Common myeloid progenitor, CD34-positive (primary cell): ENCODE measurements at regions not wholly inside any gene's neighbourhood (a gene's known extent, or its start where the extent isn't known, plus 50 kb on each side); places are given as distances from the start of the nearest gene placed in this dataset.

Experiments used
- CTCF ChIA-PET: fragments of 350-600 bp; sonication (Branson Sonifier 250); formaldehyde crosslinking; loops from one replicate; lab custom pipeline; 2021; ENCODE audit warnings: antibody characterized with exemption; lab: Charles Lee
- POLR2A ChIA-PET: fragments of 350-600 bp; sonication (Branson Sonifier 250); formaldehyde crosslinking; loops from one replicate; lab custom pipeline; 2021; ENCODE audit warnings: antibody characterized with exemption; lab: Charles Lee
- DNase-seq, 3 donors: peaks; one replicate each; pipeline versions ENCODE4 v3.0.0 to v3.0.0-alpha.2; 2013
- H3K27ac ChIP-seq, 2 experiments: 1 replicate in 1 of 2; 2 replicates in 1 of 2; pipeline ENCODE4 v1.7.0; 2013; ENCODE audit warnings: inconsistent platforms in 2 of 2, low read length in 2 of 2, mild to moderate bottlenecking in 2 of 2, low read depth in 1 of 2, moderate library complexity in 1 of 2; ENCODE audit not compliant: severe bottlenecking in 2 of 2, insufficient read depth in 1 of 2, poor library complexity in 1 of 2
- H3K27me3 ChIP-seq, 5 experiments: replicated peaks in 2 of 5; 1 replicate in 3 of 5; 2 replicates in 2 of 5; pipeline versions ENCODE4 v1.6.1 to v1.7.0; 2013; ENCODE audit warnings: low read length in 4 of 5, mild to moderate bottlenecking in 2 of 5, moderate library complexity in 2 of 5, inconsistent platforms in 1 of 5; ENCODE audit not compliant: insufficient read depth in 5 of 5, control insufficient read depth in 4 of 5
- H3K36me3 ChIP-seq, 4 experiments: 1 replicate in 2 of 4; 2 replicates in 2 of 4; pipeline versions ENCODE4 v1.6.1 to v1.7.0; 2013; ENCODE audit warnings: low read length in 3 of 4, control low read depth in 1 of 4, mild to moderate bottlenecking in 1 of 4; ENCODE audit not compliant: control insufficient read depth in 4 of 4, insufficient read depth in 4 of 4
- H3K4me1 ChIP-seq, 4 experiments: 1 replicate in 3 of 4; 2 replicates in 1 of 4; pipeline versions ENCODE4 v1.6.1 to v1.7.1; 2013; ENCODE audit warnings: low read length in 3 of 4, mild to moderate bottlenecking in 3 of 4, control low read depth in 1 of 4, inconsistent platforms in 1 of 4, moderate library complexity in 1 of 4; ENCODE audit not compliant: control insufficient read depth in 4 of 4, insufficient read depth in 4 of 4; ENCODE audit errors: control extremely low read depth in 1 of 4
- H3K4me3 ChIP-seq, 7 experiments: 1 replicate in 4 of 7; 2 replicates in 3 of 7; pipeline versions ENCODE4 v1.5.1 to v1.7.0; 2013; ENCODE audit warnings: mild to moderate bottlenecking in 7 of 7, low read length in 6 of 7, moderate library complexity in 6 of 7, inconsistent platforms in 2 of 7, low read depth in 2 of 7, control low read depth in 1 of 7; ENCODE audit not compliant: insufficient read depth in 4 of 7, control insufficient read depth in 1 of 7; ENCODE audit errors: extremely low read depth in 1 of 7
- H3K9me3 ChIP-seq, 5 experiments: 1 replicate in 4 of 5; 2 replicates in 1 of 5; pipeline versions ENCODE4 v1.6.1 to v1.7.1; 2013; ENCODE audit warnings: low read length in 4 of 5, mild to moderate bottlenecking in 2 of 5, inconsistent platforms in 1 of 5, low read depth in 1 of 5, moderate library complexity in 1 of 5; ENCODE audit not compliant: control insufficient read depth in 4 of 5, insufficient read depth in 2 of 5; ENCODE audit errors: control extremely low read depth in 1 of 5
- WGBS: methylation state at CpG from one replicate; pipeline ENCODE4 v1.1.5; 2013; ENCODE audit not compliant: insufficient coverage; 5-methylcytosine and 5-hydroxymethylcytosine counted together

- Histone ChIP-seq H3K4me3 (no peak overlapping the region), H3K36me3 (no peaks in the 10 kb centered on the region), H3K27ac (no peak overlapping the region), H3K9me3 (no peaks in the 10 kb centered on the region), H3K4me1 (no peaks in the 10 kb centered on the region), H3K27me3 (no peaks in the 10 kb centered on the region)
- POLR2A ChIA-PET = no interaction called here
- WGBS = no CpG with 5 or more reads among the region's 4 CpGs
- no peak for DNase-seq
- CTCF ChIA-PET = no interaction called here
Measured at GRCh38 chr5:99109894-99110293, 181.1 kb upstream of the CHD1 start.

GRCh38 chr5:99105216-99105615, 176.4 kb upstream of the CHD1 start:
- no CpG with 5 or more reads among the region's 3 CpGs for WGBS
- DNase-seq = peak in 2 of 3 donors; percentile 28 to 30
- Histone ChIP-seq H3K36me3 (no peaks in the 10 kb centered on the region), H3K4me1 (no peaks in the 10 kb centered on the region), H3K4me3 (no peak overlapping the region), H3K9me3 (no peaks in the 10 kb centered on the region), H3K27me3 (no peaks in the 10 kb centered on the region), H3K27ac (no peak overlapping the region)
- CTCF ChIA-PET = interaction anchor here (0.9 kb wide), 1 partner anchor 7 kb away, joined by 3 read pairs; no protein-coding TSS in a partner anchor
- POLR2A ChIA-PET = no interaction called here

- ChIA-PET POLR2A (no interaction called here), CTCF (interaction anchor here (0.9 to 1.1 kb wide), 2 partner anchors 8 to 181 kb away, joined by 3 read pairs; no protein-coding TSS in a partner anchor)
- Histone ChIP-seq H3K4me1 (no peaks in the 10 kb centered on the region), H3K9me3 (no peaks in the 10 kb centered on the region), H3K36me3 (no peaks in the 10 kb centered on the region), H3K4me3 (no peak overlapping the region), H3K27ac (no peak overlapping the region), H3K27me3 (no peaks in the 10 kb centered on the region)
- WGBS = no CpG with 5 or more reads among the region's 2 CpGs
- DNase-seq = peak; percentile 25 to 54 (median 40)
Measured at GRCh38 chr5:99104538-99105132, 175.8 kb upstream of the CHD1 start.

- Histone ChIP-seq H3K27ac (no peak overlapping the region), H3K4me1 (no peaks in the 10 kb centered on the region), H3K9me3 (no peaks in the 10 kb centered on the region), H3K36me3 (no peaks in the 10 kb centered on the region), H3K27me3 (no peaks in the 10 kb centered on the region), H3K4me3 (no peak overlapping the region)
- DNase-seq = peak in 1 of 3 donors; percentile 4
- ChIA-PET POLR2A (no interaction called here), CTCF (interaction anchor here (1.4 kb wide), 1 partner anchor 39 kb away, joined by 3 read pairs; no protein-coding TSS in a partner anchor)
- WGBS = 100% methylated on average over 1 of the region's 3 CpGs
Measured at GRCh38 chr5:99102073-99102697, 173.4 kb upstream of the CHD1 start.

- Histone ChIP-seq H3K9me3 (no peaks in the 10 kb centered on the region), H3K27me3 (no peaks in the 10 kb centered on the region), H3K4me1 (no peaks in the 10 kb centered on the region), H3K36me3 (no peaks in the 10 kb centered on the region), H3K4me3 (no peak overlapping the region), H3K27ac (no peak overlapping the region)
- ChIA-PET CTCF (no interaction called here), POLR2A (no interaction called here)
- DNase-seq = no peak
Measured at GRCh38 chr5:99099691-99100090, 170.9 kb upstream of the CHD1 start.

GRCh38 chr5:99089822-99090549, 161.2 kb upstream of the CHD1 start:
- Histone ChIP-seq H3K4me3 (no peak overlapping the region), H3K9me3 (no peaks in the 10 kb centered on the region), H3K27ac (no peak overlapping the region), H3K4me1 (no peaks in the 10 kb centered on the region), H3K27me3 (no peaks in the 10 kb centered on the region), H3K36me3 (no peaks in the 10 kb centered on the region)
- 100% methylated on average over 1 of the region's 2 CpGs for WGBS
- no peak for DNase-seq
- ChIA-PET POLR2A (no interaction called here), CTCF (no interaction called here)

- POLR2A ChIA-PET = no interaction called here
- 96% methylated on average over 3 of the region's 3 CpGs for whole genome bisulfite sequencing
Measured at GRCh38 chr5:99088309-99088708, 159.5 kb upstream of the CHD1 start.

More at GRCh38 chr5:99088309-99088708, 159.5 kb upstream of the CHD1 start:
- Histone ChIP-seq H3K4me3 (no peak overlapping the region), H3K27ac (no peak overlapping the region), H3K9me3 (no peaks in the 10 kb centered on the region), H3K27me3 (no peaks in the 10 kb centered on the region), H3K36me3 (no peaks in the 10 kb centered on the region), H3K4me1 (no peaks in the 10 kb centered on the region)
- no peak for DNase-seq
- CTCF ChIA-PET = no interaction called here
